ENCODE measurements at regions not wholly inside any gene's neighbourhood (a gene's known extent, or its start where the extent isn't known, plus 50 kb on each side); places are given as distances from the start of the nearest gene placed in this dataset.

- TF ChIP-seq GATA3 (IDR thresholded peaks at IDR 0.05; ENCODE audit: low read depth, low read length): no peak
- TF ChIP-seq GATA2 (IDR thresholded peaks at IDR 0.05; ENCODE audit: low read depth, low read length): no peak
These were observed 136.9 kb upstream of the SOX21 start for GRCh38 chr13:94849254-94849653.
